ENCODE measurements at regions not wholly inside any gene's neighbourhood (a gene's known extent, or its start where the extent isn't known, plus 50 kb on each side); places are given as distances from the start of the nearest gene placed in this dataset.

- peaks cover 8% of the 10 kb centered on the region for H3K27me3 Mint-ChIP-seq (ENCODE audit: insufficient read depth, low read depth)
- peak overlapping the region; percentile 76 for H3K27ac Mint-ChIP-seq
- no peak for DNase-seq (ENCODE audit: low spot score)
Measured at GRCh38 chr14:94903883-94904282, 134.0 kb upstream of the GSC start.

GRCh38 chr14:94903338-94903737 lies 133.4 kb upstream of the GSC start:
- TF ChIP-seq EZH2phosphoT487 (IDR thresholded peaks at IDR 0.05) (no peak), CTCF (IDR thresholded peaks at IDR 0.05) (no peak), EZH2 (IDR thresholded peaks at IDR 0.05) (no peak)
- H3K27me3 Mint-ChIP-seq (ENCODE audit: insufficient read depth, low read depth), result peaks cover 8% of the 10 kb centered on the region
- Histone ChIP-seq H2AFZ (replicated peaks) (no peak overlapping the region), H3K27ac (no peak overlapping the region), H3K9ac (no peak overlapping the region), H3K4me3 (no peak overlapping the region), H3K4me2 (no peak overlapping the region), H3K27me3 (peaks cover 61% of the 10 kb centered on the region), H3K4me1 (no peaks in the 10 kb centered on the region), H3K36me3 (no peaks in the 10 kb centered on the region), H3K79me2 (ENCODE audit: low read depth) (no peaks in the 10 kb centered on the region), H3K9me3 (ENCODE audit: low read depth) (no peaks in the 10 kb centered on the region), H4K20me1 (ENCODE audit: low read depth) (no peaks in the 10 kb centered on the region), H3F3A (ENCODE audit: low read depth) (peaks cover 27% of the 10 kb centered on the region)
- no peak for DNase-seq (ENCODE audit: low spot score)
- no peaks in the 10 kb centered on the region for H3K9me3 Mint-ChIP-seq
- peaks cover 13% of the 10 kb centered on the region for H3K4me1 Mint-ChIP-seq
- H3K4me3 Mint-ChIP-seq, result no peak overlapping the region
- H3K27ac Mint-ChIP-seq, result no peak overlapping the region
- H3K36me3 Mint-ChIP-seq, result no peaks in the 10 kb centered on the region

More at GRCh38 chr14:94903883-94904282, 134.0 kb upstream of the GSC start:
- no peaks in the 10 kb centered on the region for H3K36me3 ChIP-seq
- peak overlapping the region; percentile 52 for H3K27ac ChIP-seq
- H3K4me3 Mint-ChIP-seq, result no peak overlapping the region
- no peak overlapping the region for H3K9ac ChIP-seq
- no peaks in the 10 kb centered on the region for H3K36me3 Mint-ChIP-seq
- H3K9me3 Mint-ChIP-seq, result no peaks in the 10 kb centered on the region
- peaks cover 13% of the 10 kb centered on the region for H3K4me1 Mint-ChIP-seq
- no peaks in the 10 kb centered on the region for H3K79me2 ChIP-seq (ENCODE audit: low read depth)
- peak overlapping the region; percentile 4 for H3K4me2 ChIP-seq
- H3K4me3 ChIP-seq, result no peak overlapping the region
- H3K4me1 ChIP-seq, result no peaks in the 10 kb centered on the region
- no peak for TF ChIP-seq EZH2phosphoT487 (IDR thresholded peaks at IDR 0.05)
- TF ChIP-seq CTCF (IDR thresholded peaks at IDR 0.05), result no peak
- no peak for TF ChIP-seq EZH2 (IDR thresholded peaks at IDR 0.05)
- H3F3A ChIP-seq (ENCODE audit: low read depth), result peaks cover 27% of the 10 kb centered on the region
- no peak overlapping the region for H2AFZ ChIP-seq (replicated peaks)
- no peaks in the 10 kb centered on the region for H4K20me1 ChIP-seq (ENCODE audit: low read depth)
- no peaks in the 10 kb centered on the region for H3K9me3 ChIP-seq (ENCODE audit: low read depth)
- peaks cover 58% of the 10 kb centered on the region for H3K27me3 ChIP-seq

GRCh38 chr14:94897561-94897960 lies 127.6 kb upstream of the GSC start:
- Mint-ChIP-seq H3K4me1 (peaks cover 2% of the 10 kb centered on the region), H3K27ac (no peak overlapping the region), H3K36me3 (no peaks in the 10 kb centered on the region), H3K27me3 (ENCODE audit: insufficient read depth, low read depth) (peaks cover 8% of the 10 kb centered on the region), H3K4me3 (no peak overlapping the region), H3K9me3 (peaks cover 4% of the 10 kb centered on the region)
- Histone ChIP-seq H4K20me1 (ENCODE audit: low read depth) (peaks cover 5% of the 10 kb centered on the region), H3K79me2 (ENCODE audit: low read depth) (no peaks in the 10 kb centered on the region), H3K4me3 (no peak overlapping the region), H3K4me2 (no peak overlapping the region), H3F3A (ENCODE audit: low read depth) (peaks cover 21% of the 10 kb centered on the region), H3K4me1 (peaks cover 14% of the 10 kb centered on the region), H3K9me3 (ENCODE audit: low read depth) (no peaks in the 10 kb centered on the region), H3K27me3 (peaks cover 79% of the 10 kb centered on the region), H3K27ac (no peak overlapping the region), H2AFZ (replicated peaks) (no peak overlapping the region), H3K36me3 (no peaks in the 10 kb centered on the region), H3K9ac (no peak overlapping the region)
- TF ChIP-seq CTCF (IDR thresholded peaks at IDR 0.05) (no peak), EZH2phosphoT487 (IDR thresholded peaks at IDR 0.05) (no peak), EZH2 (IDR thresholded peaks at IDR 0.05) (no peak)
- no peak for DNase-seq (ENCODE audit: low spot score)

All from neural progenitor cell (in vitro differentiated cells).